Activated CD4-positive, alpha-beta T cell treated with anti-CD3 and anti-CD28 coated beads for 24 hours (primary cell): ENCODE measurements at regions not wholly inside any gene's neighbourhood (a gene's known extent, or its start where the extent isn't known, plus 50 kb on each side); places are given as distances from the start of the nearest gene placed in this dataset.
"Not testable (repeated sequence)": the region's sequence is repeated elsewhere in the genome, so short reads cannot be mapped to it uniquely, and the experiment has no call there.

Experiments used
- DNase-seq, 2 donors: peaks; one replicate each; pipeline ENCODE4 v3.0.0-alpha.2; 2020; ENCODE audit warnings: low read depth in 2 of 2

- no peak for DNase-seq
These were observed 388.5 kb upstream of the CA10 start for GRCh38 chr17:52546990-52547389.

DNA sequence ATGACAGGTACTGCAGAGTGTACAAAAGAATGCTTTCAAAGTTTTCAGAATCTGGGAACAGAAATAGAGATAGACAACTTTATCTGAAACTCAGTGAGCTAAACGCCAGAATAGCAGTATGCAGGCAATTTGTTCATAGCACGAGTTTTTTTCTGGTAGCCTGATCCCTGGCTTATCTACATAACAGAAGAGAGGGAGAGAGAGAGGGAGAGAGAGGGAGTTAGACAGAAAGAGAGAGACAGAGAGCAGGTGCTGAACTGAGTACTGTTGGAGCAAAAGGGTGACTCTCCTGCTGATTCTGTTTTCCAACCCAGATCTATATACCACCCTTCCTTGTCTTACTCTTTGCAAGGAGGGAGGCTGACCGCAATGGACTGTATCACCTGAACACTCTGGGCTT lies 388.0 kb upstream of the CA10 start:
- DNase-seq, result no peak

DNA sequence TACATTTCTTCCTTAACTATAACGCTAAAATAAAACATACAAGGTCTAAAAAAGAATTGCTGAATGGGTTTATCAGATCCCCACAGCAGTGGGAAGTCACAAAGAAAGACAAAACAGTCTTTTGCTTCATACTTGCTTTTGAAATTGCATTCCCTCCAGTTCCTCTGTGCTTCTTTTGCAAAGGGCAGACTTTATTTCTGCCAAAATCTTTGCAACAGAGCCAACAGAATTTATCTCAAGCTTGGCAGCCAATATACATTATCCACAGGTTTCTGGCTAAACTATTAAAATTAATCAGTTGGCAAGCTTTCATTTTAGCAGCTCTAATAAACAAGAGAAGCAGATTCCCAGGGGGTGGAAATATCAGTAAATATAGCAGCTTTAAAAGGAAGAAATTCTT lies 378.9 kb upstream of the CA10 start:
- no peak for DNase-seq

GRCh38 chr17:52536489-52536888 lies 378.0 kb upstream of the CA10 start:
- DNase-seq, result no peak

- DNase-seq, result no peak
These were observed 373.9 kb upstream of the CA10 start for GRCh38 chr17:52532373-52532772.

DNA sequence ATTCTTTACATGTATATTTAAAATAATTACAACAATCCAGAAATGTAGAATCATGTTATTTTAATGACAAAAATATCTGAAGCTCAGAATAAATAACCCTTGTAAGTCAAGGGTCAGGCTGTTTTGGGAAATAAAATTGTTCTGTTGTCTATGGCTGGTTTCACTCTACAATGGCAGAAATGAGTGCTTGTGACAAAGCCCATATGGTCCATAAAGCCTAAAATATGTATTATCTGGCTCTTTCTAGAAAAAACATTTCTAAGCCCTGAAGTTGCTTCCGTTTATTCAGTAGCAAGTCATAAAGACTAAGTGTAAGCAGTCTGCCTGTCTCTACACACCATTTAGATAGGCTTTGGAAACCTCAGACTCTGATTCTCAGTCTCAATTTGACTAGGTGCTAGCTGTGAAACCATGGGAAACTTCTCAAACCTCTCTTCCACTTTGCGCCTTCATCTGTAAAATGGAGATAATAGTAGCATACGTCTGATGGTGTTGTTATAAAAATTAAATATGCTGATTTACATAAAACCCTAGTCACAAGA lies 365.7 kb upstream of the CA10 start:
- DNase-seq, result no peak

- DNase-seq, result no peak
These were observed 358.7 kb upstream of the CA10 start for GRCh38 chr17:52517176-52517575.

DNA sequence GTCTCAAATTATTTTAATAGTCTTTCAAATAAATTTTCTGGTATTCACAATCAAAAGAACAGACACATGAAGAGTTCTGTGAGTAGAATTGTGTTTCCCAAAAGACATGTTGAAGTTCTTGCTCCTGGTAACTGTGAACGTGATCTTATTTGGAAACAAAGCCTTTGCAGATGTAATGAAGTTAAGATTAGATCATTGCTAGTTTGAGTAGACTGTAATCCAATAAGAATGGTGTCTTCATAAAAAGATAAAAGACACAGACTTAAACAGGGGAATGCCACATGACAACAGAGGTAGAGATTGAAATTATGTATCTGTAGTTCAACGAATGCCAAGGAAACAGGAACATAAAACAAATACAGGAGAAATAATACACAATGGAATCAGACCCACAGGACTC lies 357.4 kb upstream of the CA10 start:
- no peak for DNase-seq

- no peak for DNase-seq
These were observed 347.1 kb upstream of the CA10 start for GRCh38 chr17:52505601-52506000.

DNA sequence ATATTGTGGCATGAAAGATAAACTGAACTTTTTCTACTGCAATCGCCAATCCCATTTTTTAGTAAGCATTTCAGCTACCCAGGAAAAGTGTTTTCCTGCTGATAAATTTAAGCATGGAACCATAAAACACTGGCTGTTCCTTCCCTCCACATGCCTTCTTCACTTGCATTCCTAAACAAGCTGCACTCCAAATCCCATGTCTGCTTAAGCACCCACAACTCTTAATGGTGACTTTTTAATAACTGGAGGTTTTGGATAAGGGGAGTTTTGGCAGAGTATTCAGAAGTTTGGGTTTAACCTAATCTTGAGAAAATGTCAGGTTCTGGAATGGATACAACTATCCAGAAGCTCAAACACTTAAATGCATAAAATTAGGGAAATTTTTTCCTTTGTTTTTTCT lies 345.6 kb upstream of the CA10 start:
- DNase-seq, result no peak

DNA sequence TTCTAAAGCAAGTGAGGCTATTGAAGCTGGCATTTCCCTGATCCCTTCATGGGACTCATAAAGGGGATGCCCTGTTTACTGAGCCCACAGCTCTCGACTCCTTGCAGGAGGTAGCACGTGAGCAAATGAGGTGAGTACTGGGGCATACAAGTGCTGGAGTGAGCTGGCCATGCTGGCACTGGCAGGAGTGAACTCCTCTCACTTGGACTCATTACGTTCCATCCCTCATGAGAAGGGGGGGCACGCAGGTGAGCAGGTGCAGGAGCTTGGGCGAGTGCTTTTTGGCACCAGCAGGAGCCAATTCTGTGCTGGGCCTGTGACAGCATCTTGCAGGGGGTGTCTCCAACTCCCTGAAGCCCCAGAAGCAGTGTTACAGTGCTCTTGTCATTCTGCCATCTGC lies 337.1 kb upstream of the CA10 start:
- no peak for DNase-seq

- no peak for DNase-seq
These were observed 323.8 kb upstream of the CA10 start for GRCh38 chr17:52482271-52482670.

- DNase-seq, result no peak
These were observed 319.5 kb upstream of the CA10 start for GRCh38 chr17:52477824-52478699.

DNA sequence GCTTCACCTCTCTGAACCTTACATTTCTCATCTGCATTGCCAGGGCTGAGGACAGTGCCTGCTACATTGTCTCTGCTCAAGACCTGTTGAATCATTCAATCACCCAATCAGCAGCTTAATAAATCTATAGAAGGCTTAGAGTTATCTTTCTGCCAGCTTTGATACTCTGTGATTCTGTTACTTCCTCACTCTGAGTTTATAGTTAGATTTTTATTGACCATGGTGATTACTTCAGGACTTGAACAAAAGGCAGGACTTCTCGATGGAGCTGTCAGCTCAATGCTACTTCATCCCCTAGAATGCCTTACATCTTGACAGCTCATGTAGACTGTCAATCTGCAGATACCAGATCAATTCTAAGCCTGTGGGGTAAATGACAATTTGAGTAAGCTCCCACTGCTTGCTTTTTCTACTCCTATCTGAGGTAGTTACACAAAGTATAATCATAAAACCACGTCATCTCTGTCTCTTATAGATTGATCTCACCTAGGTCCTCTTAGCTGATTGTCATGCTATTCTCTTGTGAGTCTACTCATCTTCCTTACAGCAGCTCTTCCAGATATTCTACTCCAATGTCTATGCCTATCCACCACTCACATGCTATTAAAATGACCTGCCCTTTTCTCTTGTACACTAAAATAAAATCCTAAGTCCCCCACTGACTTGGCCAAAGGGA lies 318.3 kb upstream of the CA10 start:
- DNase-seq, result no peak

DNA sequence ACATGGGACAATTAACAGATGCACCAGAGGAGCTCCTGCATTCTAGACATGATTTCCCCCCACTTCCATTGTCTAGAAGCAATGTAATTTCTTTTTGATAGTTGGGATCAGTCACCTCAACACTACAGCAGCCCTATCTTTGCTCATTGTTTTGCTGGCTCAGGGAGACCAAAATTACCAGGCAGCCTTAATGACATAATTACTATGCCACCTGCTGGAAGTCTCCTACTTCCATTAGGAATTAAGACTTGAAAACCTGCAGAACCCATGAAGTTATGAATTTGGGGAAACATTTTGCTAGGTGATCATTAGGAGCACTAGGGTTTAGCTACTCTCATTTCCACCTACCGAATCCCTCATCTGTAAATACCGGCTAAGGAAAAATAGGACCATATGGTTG lies 312.0 kb upstream of the CA10 start:
- DNase-seq, result no peak

- no peak for DNase-seq
These were observed 306.9 kb upstream of the CA10 start for GRCh38 chr17:52465407-52465806.

GRCh38 chr17:52451294-52451861 lies 292.9 kb upstream of the CA10 start:
- DNase-seq, result no peak

- DNase-seq, result no peak
These were observed 283.8 kb upstream of the CA10 start for GRCh38 chr17:52442350-52442749.

GRCh38 chr17:52420555-52421078 lies 262.1 kb upstream of the CA10 start:
- DNase-seq, result no peak

- DNase-seq, result no peak
These were observed 260.7 kb upstream of the CA10 start for GRCh38 chr17:52419229-52419641.

DNA sequence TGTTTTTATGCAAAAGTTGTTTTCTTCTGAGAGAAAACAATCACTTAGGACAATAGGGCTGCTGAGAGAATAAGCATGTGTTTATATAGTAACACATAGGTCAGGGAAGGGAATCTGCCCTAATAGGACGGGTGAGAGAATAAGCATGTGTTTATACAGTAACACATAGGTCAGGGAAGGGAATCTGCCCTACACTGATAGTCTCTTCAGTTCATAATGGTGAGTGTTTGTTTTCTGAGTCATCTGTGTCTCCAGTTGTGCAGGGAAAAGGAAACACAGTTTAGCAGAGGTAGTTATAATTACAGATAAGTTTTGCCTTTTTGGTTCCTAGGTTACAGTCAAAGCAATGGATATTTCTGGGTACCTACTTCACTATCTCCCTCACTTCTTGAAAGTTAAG lies 252.3 kb upstream of the CA10 start:
- DNase-seq, result no peak

GRCh38 chr17:52409222-52409621 lies 250.7 kb upstream of the CA10 start:
- not testable (repeated sequence) for DNase-seq
